ENCODE measurements at regions not wholly inside any gene's neighbourhood (a gene's known extent, or its start where the extent isn't known, plus 50 kb on each side); places are given as distances from the start of the nearest gene placed in this dataset.

GRCh38 chr2:57107353-57107752 lies 923.6 kb downstream of the CCDC85A start:
- Histone ChIP-seq H4K8ac (ENCODE audit: extremely low read depth, insufficient read depth, low read length) (no peak overlapping the region), H2BK12ac (ENCODE audit: low read depth, low read length) (no peak overlapping the region), H3K23me2 (ENCODE audit: low read depth, low read length) (no peaks in the 10 kb centered on the region), H4K5ac (ENCODE audit: insufficient read length, low read depth, low read length) (no peak overlapping the region), H3K4me2 (ENCODE audit: insufficient read depth in 1 of 2, low read depth in 2 of 2, low read length in 2 of 2) (no peak overlapping the region), H2AK5ac (ENCODE audit: low read depth, low read length) (no peak overlapping the region), H3K9me3 (ENCODE audit: insufficient read depth in 2 of 2, low read depth in 1 of 2, low read length in 1 of 2) (peaks cover 0 to 5% of the 10 kb centered on the region in 2 experiments; a peak in 1 of 4 replicates), H3K36me3 (ENCODE audit: control insufficient read depth in 2 of 4, insufficient read depth in 4 of 4, low read length in 3 of 4) (no peaks in the 10 kb centered on the region), H3K4ac (replicated peaks; ENCODE audit: insufficient read length, low read depth, low read length) (no peak overlapping the region), H4K20me1 (replicated peaks in 1 of 2; ENCODE audit: control insufficient read depth in 1 of 2, insufficient read depth in 2 of 2, low read length in 2 of 2) (no peaks in the 10 kb centered on the region), H3K79me2 (ENCODE audit: control insufficient read depth in 1 of 2, insufficient read depth in 2 of 2, low read length in 2 of 2) (no peaks in the 10 kb centered on the region), H3K9ac (replicated peaks in 1 of 4; ENCODE audit: extremely low read depth in 1 of 4, low read depth in 3 of 4, low read length in 3 of 4) (no peak overlapping the region), H3K23ac (ENCODE audit: insufficient read length) (no peak overlapping the region), H2BK120ac (replicated peaks; ENCODE audit: low read depth, low read length) (no peak overlapping the region), H2AFZ (ENCODE audit: low read length) (no peak overlapping the region), H3K56ac (replicated peaks; ENCODE audit: insufficient read length, low read depth, low read length) (no peak overlapping the region), H3K79me1 (ENCODE audit: low read depth, low read length) (no peaks in the 10 kb centered on the region), H3K14ac (ENCODE audit: insufficient read length) (no peak overlapping the region), H2BK15ac (ENCODE audit: low read length) (no peak overlapping the region), H3K18ac (ENCODE audit: extremely low read depth, low read length) (no peak overlapping the region), H4K91ac (replicated peaks; ENCODE audit: insufficient read length, low read length) (no peak overlapping the region), H3K27ac (ENCODE audit: low read depth, low read length) (no peak overlapping the region), H2BK5ac (ENCODE audit: low read depth, low read length) (no peak overlapping the region), H2BK20ac (ENCODE audit: low read length) (no peak overlapping the region), H3K27me3 (replicated peaks in 1 of 4; ENCODE audit: control insufficient read depth in 3 of 4, extremely low read depth in 1 of 4, insufficient read depth in 3 of 4, low read length in 3 of 4) (no peaks in the 10 kb centered on the region), H3K4me1 (replicated peaks in 1 of 4; ENCODE audit: control insufficient read depth in 3 of 4, insufficient read depth in 4 of 4, low read length in 3 of 4) (no peaks in the 10 kb centered on the region), H3K4me3 (ENCODE audit: extremely low read depth in 1 of 4, insufficient read depth in 2 of 4, low read depth in 3 of 4, low read length in 4 of 4) (no peak overlapping the region)
- no peak for DNase-seq (ENCODE audit: low read depth in 1 of 2, low spot score in 2 of 2)
- ChIA-PET POLR2A (ENCODE audit: partially characterized antibody) (no interaction called here), CTCF (ENCODE audit: partially characterized antibody) (no interaction called here)
- WGBS, 2 experiments (ENCODE audit: extremely low coverage in 1 of 2, insufficient coverage in 1 of 2, insufficient read length in 1 of 2, insufficient replicate concordance in 2 of 2, low coverage in 1 of 2, low lambda C conversion rate in 2 of 2, missing lambda C conversion rate in 1 of 2): 90% methylated on average over 2 of the region's 2 CpGs; no CpG with 5 or more reads in 1 of the 2 experiments
- FAIRE-seq: no peak
- TF ChIP-seq KDM4A (IDR thresholded peaks at IDR 0.05; ENCODE audit: low read depth, low read length, severe bottlenecking) (no peak), CBX5 (IDR thresholded peaks at IDR 0.05; ENCODE audit: low read depth, low read length) (no peak), JUN (IDR thresholded peaks at IDR 0.05; ENCODE audit: low read depth, low read length) (no peak), KDM5A (IDR thresholded peaks at IDR 0.05; ENCODE audit: low read length) (no peak), CREB1 (IDR thresholded peaks at IDR 0.05) (no peak), SIX5 (IDR thresholded peaks at IDR 0.05; ENCODE audit: low read depth, low read length) (no peak), ZNF274 (IDR thresholded peaks at IDR 0.05; ENCODE audit: borderline replicate concordance, extremely low read depth, low read length) (no peak), EGR1 (IDR thresholded peaks at IDR 0.05; ENCODE audit: borderline replicate concordance, low read depth, low read length) (no peak), SUZ12 (IDR thresholded peaks at IDR 0.05; ENCODE audit: low read length) (no peak), CBX8 (IDR thresholded peaks at IDR 0.05; ENCODE audit: borderline replicate concordance, low read depth, low read length) (no peak), SIRT6 (IDR thresholded peaks at IDR 0.05; ENCODE audit: low read length) (no peak), CHD1 (IDR thresholded peaks at IDR 0.05; ENCODE audit: low read depth, low read length) (no peak), SP2 (IDR thresholded peaks at IDR 0.05; ENCODE audit: low read length) (no peak)
- TF ChIP-seq, protein P1, sequence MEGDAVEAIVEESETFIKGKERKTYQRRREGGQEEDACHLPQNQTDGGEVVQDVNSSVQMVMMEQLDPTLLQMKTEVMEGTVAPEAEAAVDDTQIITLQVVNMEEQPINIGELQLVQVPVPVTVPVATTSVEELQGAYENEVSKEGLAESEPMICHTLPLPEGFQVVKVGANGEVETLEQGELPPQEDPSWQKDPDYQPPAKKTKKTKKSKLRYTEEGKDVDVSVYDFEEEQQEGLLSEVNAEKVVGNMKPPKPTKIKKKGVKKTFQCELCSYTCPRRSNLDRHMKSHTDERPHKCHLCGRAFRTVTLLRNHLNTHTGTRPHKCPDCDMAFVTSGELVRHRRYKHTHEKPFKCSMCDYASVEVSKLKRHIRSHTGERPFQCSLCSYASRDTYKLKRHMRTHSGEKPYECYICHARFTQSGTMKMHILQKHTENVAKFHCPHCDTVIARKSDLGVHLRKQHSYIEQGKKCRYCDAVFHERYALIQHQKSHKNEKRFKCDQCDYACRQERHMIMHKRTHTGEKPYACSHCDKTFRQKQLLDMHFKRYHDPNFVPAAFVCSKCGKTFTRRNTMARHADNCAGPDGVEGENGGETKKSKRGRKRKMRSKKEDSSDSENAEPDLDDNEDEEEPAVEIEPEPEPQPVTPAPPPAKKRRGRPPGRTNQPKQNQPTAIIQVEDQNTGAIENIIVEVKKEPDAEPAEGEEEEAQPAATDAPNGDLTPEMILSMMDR (IDR thresholded peaks at IDR 0.05; ENCODE audit: control extremely low read depth in 1 of 3, insufficient read depth in 1 of 3, low read depth in 1 of 3, low read length in 3 of 3): no peak

Data from H1 (cell line).